Glutamatergic neuron (in vitro differentiated cells): ENCODE measurements at regions not wholly inside any gene's neighbourhood (a gene's known extent, or its start where the extent isn't known, plus 50 kb on each side); places are given as distances from the start of the nearest gene placed in this dataset.

Experiments
- DNase-seq: peaks from one replicate; pipeline ENCODE4 v3.0.0; 2022
- H3K27ac Mint-ChIP-seq: one replicate; pipeline ENCODE4 v1.8.0; 2020; ENCODE audit warnings: mild to moderate bottlenecking, mixed read lengths, inconsistent platforms; ENCODE audit not compliant: unreplicated experiment
- H3K27me3 Mint-ChIP-seq: one replicate; pipeline ENCODE4 v1.8.0; 2020; ENCODE audit warnings: mild to moderate bottlenecking, moderate library complexity, mixed read lengths, inconsistent platforms; ENCODE audit not compliant: unreplicated experiment
- H3K36me3 Mint-ChIP-seq: one replicate; pipeline ENCODE4 v1.8.0; 2020; ENCODE audit warnings: mild to moderate bottlenecking, mixed read lengths, inconsistent platforms; ENCODE audit not compliant: unreplicated experiment
- H3K4me1 Mint-ChIP-seq: one replicate; pipeline ENCODE4 v1.8.0; 2020; ENCODE audit warnings: mild to moderate bottlenecking, low read depth, mixed read lengths, inconsistent platforms; ENCODE audit not compliant: unreplicated experiment
- H3K4me3 Mint-ChIP-seq: one replicate; pipeline ENCODE4 v1.8.0; 2020; ENCODE audit warnings: mild to moderate bottlenecking, mixed read lengths, inconsistent platforms; ENCODE audit not compliant: unreplicated experiment
- H3K9me3 Mint-ChIP-seq: one replicate; pipeline ENCODE4 v1.8.0; 2020; ENCODE audit warnings: mild to moderate bottlenecking, moderate library complexity, mixed read lengths, inconsistent platforms; ENCODE audit not compliant: unreplicated experiment
- CTCF ChIP-seq: fragments of 200-600 bp; sonication (generic); IDR thresholded peaks from one replicate; pipeline ENCODE4 v1.5.0; 2021; ENCODE audit not compliant: partially characterized antibody, unreplicated experiment

DNA sequence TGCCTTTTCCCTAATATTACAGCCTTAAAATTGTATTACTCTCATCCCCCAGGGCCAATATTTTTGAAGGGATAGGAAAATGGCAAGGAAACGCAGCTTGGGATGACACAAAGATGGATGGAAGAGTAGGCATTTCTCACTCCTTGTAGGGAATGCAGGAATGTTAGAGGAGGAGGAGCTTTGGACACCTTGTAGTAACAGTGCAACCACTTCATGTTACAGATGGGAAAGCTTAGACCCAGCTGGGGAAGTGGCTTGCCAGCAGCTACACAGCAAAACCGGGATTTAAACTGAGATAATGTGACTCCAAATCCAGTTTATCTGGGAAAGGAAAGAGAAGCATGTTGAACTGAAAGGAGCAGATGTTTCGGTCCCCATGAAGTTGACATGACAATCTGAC is 473.7 kb upstream of the DAB1 start:
- DNase-seq = no peak
- Mint-ChIP-seq H3K27me3 (no peaks in the 10 kb centered on the region), H3K27ac (no peak overlapping the region), H3K9me3 (no peaks in the 10 kb centered on the region), H3K4me3 (no peak overlapping the region), H3K36me3 (no peaks in the 10 kb centered on the region), H3K4me1 (peaks cover 17% of the 10 kb centered on the region)
- no peak for TF ChIP-seq CTCF

DNA sequence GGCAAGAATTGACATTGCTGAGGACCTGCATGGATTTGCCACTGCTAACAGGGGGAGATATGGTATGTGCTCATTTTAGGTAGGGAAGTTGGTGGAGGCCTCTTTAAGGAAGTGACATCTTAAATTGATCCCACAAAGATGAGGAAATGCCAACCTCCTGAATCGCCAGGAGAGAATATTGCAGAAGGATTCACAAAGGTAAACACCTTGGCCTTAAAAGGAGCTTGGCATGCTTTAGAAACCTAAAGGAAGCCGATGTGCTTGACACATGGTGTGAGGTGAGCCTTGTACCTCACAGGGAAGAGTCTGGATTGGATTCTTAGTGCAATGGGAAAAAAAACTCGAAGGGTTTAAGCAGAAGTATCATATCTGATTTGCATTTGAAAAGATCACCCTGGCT is 470.5 kb upstream of the DAB1 start:
- H3K4me3 Mint-ChIP-seq = no peak overlapping the region
- no peak overlapping the region for H3K27ac Mint-ChIP-seq
- H3K4me1 Mint-ChIP-seq = peaks cover 9% of the 10 kb centered on the region
- TF ChIP-seq CTCF = no peak
- DNase-seq = no peak
- no peaks in the 10 kb centered on the region for H3K9me3 Mint-ChIP-seq
- no peaks in the 10 kb centered on the region for H3K36me3 Mint-ChIP-seq
- no peaks in the 10 kb centered on the region for H3K27me3 Mint-ChIP-seq

DNA sequence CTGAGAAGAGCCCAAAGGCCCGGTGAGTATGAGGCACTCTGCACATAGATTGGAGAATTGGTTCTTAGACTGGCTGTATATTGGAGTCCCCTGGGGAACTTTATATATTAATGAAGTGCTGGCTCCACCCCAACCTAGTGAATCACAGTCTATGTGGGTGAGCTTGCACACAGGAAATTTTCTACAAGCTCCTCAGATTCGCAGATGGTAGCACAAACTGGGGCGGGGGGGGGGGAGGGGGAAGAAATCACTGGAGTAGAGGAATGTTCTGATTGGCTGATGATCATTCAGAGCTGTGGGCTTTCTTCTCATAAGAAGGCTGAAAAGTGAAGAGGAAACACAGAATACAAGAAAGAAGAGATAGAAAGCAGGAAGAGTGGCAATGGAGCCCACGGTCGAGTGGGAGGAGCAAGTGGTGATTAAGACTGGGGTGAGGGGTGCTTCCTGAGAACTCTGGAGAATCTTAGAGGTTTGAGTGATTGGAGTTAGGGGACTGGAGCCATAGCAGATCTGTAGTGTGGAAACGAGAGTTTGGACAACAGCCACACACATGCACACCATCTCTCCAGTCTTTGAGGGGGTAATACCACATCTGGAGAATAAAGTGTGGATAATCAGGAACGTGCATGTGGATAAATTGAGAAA is 465.9 kb upstream of the DAB1 start:
- Mint-ChIP-seq H3K4me1 (peaks cover 4% of the 10 kb centered on the region), H3K4me3 (no peak overlapping the region), H3K27me3 (no peaks in the 10 kb centered on the region), H3K27ac (no peak overlapping the region), H3K36me3 (no peaks in the 10 kb centered on the region), H3K9me3 (no peaks in the 10 kb centered on the region)
- TF ChIP-seq CTCF = no peak
- DNase-seq = no peak

GRCh38 chr1:57887964-57888491 is 464.2 kb upstream of the DAB1 start:
- no peak for TF ChIP-seq CTCF
- DNase-seq = no peak
- H3K27ac Mint-ChIP-seq = no peak overlapping the region
- H3K9me3 Mint-ChIP-seq = no peaks in the 10 kb centered on the region
- H3K36me3 Mint-ChIP-seq = no peaks in the 10 kb centered on the region
- H3K4me3 Mint-ChIP-seq = no peak overlapping the region
- H3K4me1 Mint-ChIP-seq = no peaks in the 10 kb centered on the region
- H3K27me3 Mint-ChIP-seq = no peaks in the 10 kb centered on the region

DNA sequence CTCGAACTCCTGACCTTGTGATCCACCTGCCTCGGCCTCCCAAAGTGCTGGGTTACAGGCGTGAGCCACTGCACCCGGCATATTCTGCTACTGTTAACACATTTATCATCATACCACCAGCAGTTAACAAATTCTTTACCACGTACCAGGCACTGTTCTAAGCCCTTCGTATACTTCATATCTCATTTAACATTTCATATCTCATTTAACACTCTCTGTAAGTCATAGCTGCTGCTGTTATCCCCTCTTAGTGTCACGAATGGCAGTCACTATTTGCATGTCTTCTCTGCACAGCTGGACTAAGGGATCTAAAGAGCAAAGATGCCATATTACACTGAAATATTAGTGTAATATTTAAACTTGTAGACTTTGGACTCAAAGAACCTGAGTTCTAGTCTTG is 462.5 kb upstream of the DAB1 start:
- Mint-ChIP-seq H3K36me3 (no peaks in the 10 kb centered on the region), H3K4me1 (no peaks in the 10 kb centered on the region), H3K4me3 (no peak overlapping the region), H3K9me3 (no peaks in the 10 kb centered on the region), H3K27me3 (no peaks in the 10 kb centered on the region), H3K27ac (no peak overlapping the region)
- no peak for DNase-seq
- no peak for TF ChIP-seq CTCF
